Neural progenitor cell (in vitro differentiated cells): ENCODE measurements at regions not wholly inside any gene's neighbourhood (a gene's known extent, or its start where the extent isn't known, plus 50 kb on each side); places are given as distances from the start of the nearest gene placed in this dataset.

Experiments used
- EZH2phosphoT487 ChIP-seq: fragments of 200-600 bp; sonication (generic); IDR thresholded peaks from 2 replicates; pipeline ENCODE4 v1.6.1; 2017; ENCODE audit warnings: antibody characterized with exemption
- TF ChIP-seq, protein P1 (sequence below): fragments of 200-600 bp; sonication (generic); IDR thresholded peaks from 2 replicates; pipeline ENCODE4 v1.5.1; 2017; ENCODE audit warnings: antibody characterized with exemption, mild to moderate bottlenecking

DNA sequence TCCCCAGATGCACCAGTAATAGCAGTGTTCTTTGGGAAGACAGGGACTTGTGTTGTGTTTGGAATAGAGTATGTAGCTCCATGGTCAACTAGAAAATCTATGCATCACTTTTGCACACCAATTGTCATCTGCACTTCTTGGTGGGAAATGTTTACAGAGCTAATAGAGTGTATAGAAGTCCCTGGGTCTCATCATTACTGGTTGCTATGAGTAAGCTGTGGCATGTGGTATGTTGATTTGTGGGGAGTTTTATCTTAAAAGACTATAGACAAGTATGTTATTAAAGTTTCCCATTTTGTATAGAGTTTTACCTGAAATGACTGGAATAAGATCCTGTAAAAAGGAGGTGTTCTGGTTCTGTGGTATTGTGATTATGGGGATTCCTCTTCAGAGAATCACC, 55.4 kb upstream of the PRSS1 start:
- TF ChIP-seq, protein P1, sequence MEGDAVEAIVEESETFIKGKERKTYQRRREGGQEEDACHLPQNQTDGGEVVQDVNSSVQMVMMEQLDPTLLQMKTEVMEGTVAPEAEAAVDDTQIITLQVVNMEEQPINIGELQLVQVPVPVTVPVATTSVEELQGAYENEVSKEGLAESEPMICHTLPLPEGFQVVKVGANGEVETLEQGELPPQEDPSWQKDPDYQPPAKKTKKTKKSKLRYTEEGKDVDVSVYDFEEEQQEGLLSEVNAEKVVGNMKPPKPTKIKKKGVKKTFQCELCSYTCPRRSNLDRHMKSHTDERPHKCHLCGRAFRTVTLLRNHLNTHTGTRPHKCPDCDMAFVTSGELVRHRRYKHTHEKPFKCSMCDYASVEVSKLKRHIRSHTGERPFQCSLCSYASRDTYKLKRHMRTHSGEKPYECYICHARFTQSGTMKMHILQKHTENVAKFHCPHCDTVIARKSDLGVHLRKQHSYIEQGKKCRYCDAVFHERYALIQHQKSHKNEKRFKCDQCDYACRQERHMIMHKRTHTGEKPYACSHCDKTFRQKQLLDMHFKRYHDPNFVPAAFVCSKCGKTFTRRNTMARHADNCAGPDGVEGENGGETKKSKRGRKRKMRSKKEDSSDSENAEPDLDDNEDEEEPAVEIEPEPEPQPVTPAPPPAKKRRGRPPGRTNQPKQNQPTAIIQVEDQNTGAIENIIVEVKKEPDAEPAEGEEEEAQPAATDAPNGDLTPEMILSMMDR: no peak
- TF ChIP-seq EZH2phosphoT487: no peak
